H9 (cell line): ENCODE measurements at regions not wholly inside any gene's neighbourhood (a gene's known extent, or its start where the extent isn't known, plus 50 kb on each side); places are given as distances from the start of the nearest gene placed in this dataset.

Experiments used
- DNase-seq: peaks from one replicate; pipeline ENCODE4 v3.0.0-alpha.2; 2017
- H2AFZ ChIP-seq: one replicate; pipeline ENCODE4 v1.6.1; 2013; ENCODE audit warnings: mild to moderate bottlenecking, low read length, control low read depth, moderate library complexity
- H2AK5ac ChIP-seq: 2 replicates; pipeline ENCODE4 v1.6.1; 2013; ENCODE audit warnings: low read length, control low read depth, mixed read lengths; ENCODE audit not compliant: insufficient read length
- H2BK120ac ChIP-seq: one replicate; pipeline ENCODE4 v1.6.1; 2013; ENCODE audit warnings: low read depth, mild to moderate bottlenecking, low read length, control low read depth, inconsistent platforms; ENCODE audit not compliant: poor library complexity, severe bottlenecking
- H2BK12ac ChIP-seq: 2 replicates; pipeline ENCODE4 v1.6.1; 2013; ENCODE audit warnings: low read length, control low read depth, mixed read lengths, low read depth; ENCODE audit not compliant: insufficient read length
- H2BK15ac ChIP-seq: 2 replicates; pipeline ENCODE4 v1.6.1; 2013; ENCODE audit warnings: low read depth, low read length, control low read depth
- H2BK20ac ChIP-seq: one replicate; pipeline ENCODE4 v1.6.1; 2013; ENCODE audit warnings: low read depth, mild to moderate bottlenecking, low read length, control low read depth, inconsistent platforms; ENCODE audit not compliant: poor library complexity, severe bottlenecking
- H2BK5ac ChIP-seq: 2 replicates; pipeline ENCODE4 v1.6.1; 2013; ENCODE audit warnings: low read length, control low read depth, mixed read lengths; ENCODE audit not compliant: insufficient read length
- H3K14ac ChIP-seq: 2 replicates; pipeline ENCODE4 v1.6.1; 2013; ENCODE audit warnings: low read length, control low read depth; ENCODE audit not compliant: insufficient read depth
- H3K18ac ChIP-seq: 2 replicates; pipeline ENCODE4 v1.6.1; 2013; ENCODE audit warnings: low read depth, mild to moderate bottlenecking, mixed read lengths, low read length, control low read depth; ENCODE audit not compliant: insufficient read length
- H3K23ac ChIP-seq: 2 replicates; pipeline ENCODE4 v1.6.1; 2013; ENCODE audit warnings: low read length, control low read depth, mixed read lengths, low read depth; ENCODE audit not compliant: insufficient read length
- H3K23me2 ChIP-seq: 2 replicates; pipeline ENCODE4 v1.6.1; 2013; ENCODE audit warnings: low read depth, mild to moderate bottlenecking, mixed read lengths, low read length, control low read depth; ENCODE audit not compliant: insufficient read length, poor library complexity, severe bottlenecking
- H3K27ac ChIP-seq: 2 replicates; pipeline ENCODE4 v1.5.1; 2013; ENCODE audit warnings: low read length, control low read depth, mixed read lengths, low read depth; ENCODE audit not compliant: insufficient read length
- H3K27me3 ChIP-seq: 2 replicates; pipeline ENCODE4 v1.6.1; 2013; ENCODE audit warnings: low read length, control low read depth, inconsistent platforms; ENCODE audit not compliant: insufficient read depth
- H3K4ac ChIP-seq: 2 replicates; pipeline ENCODE4 v1.6.1; 2013; ENCODE audit warnings: low read depth, mild to moderate bottlenecking, control low read depth, inconsistent platforms, low read length, moderate library complexity
- H3K4me1 ChIP-seq: 2 replicates; pipeline ENCODE4 v1.6.1; 2013; ENCODE audit warnings: low read length, control low read depth, inconsistent platforms; ENCODE audit not compliant: insufficient read depth
- H3K4me2 ChIP-seq: 2 replicates; pipeline ENCODE4 v1.6.1; 2013; ENCODE audit warnings: low read length, control low read depth, mixed read lengths; ENCODE audit not compliant: insufficient read length, insufficient read depth
- H3K56ac ChIP-seq: 2 replicates; pipeline ENCODE4 v1.6.1; 2013; ENCODE audit warnings: low read depth, mild to moderate bottlenecking, mixed read lengths, low read length, control low read depth; ENCODE audit not compliant: insufficient read length
- H3K79me1 ChIP-seq: 2 replicates; pipeline ENCODE4 v1.6.1; 2013; ENCODE audit warnings: low read depth, mild to moderate bottlenecking, moderate library complexity, low read length, control low read depth, inconsistent platforms; ENCODE audit not compliant: insufficient read depth, poor library complexity, severe bottlenecking
- H3K79me2 ChIP-seq: 2 replicates; pipeline ENCODE4 v1.6.1; 2013; ENCODE audit warnings: low read length, control low read depth, inconsistent platforms; ENCODE audit not compliant: insufficient read depth
- H3K9ac ChIP-seq: 2 replicates; pipeline ENCODE4 v1.6.1; 2013; ENCODE audit warnings: low read length, control low read depth, mixed read lengths; ENCODE audit not compliant: insufficient read length; ENCODE audit errors: extremely low read depth
- H3K9me3 ChIP-seq: one replicate; pipeline ENCODE4 v1.6.1; 2013; ENCODE audit warnings: low read depth, low read length, inconsistent platforms; ENCODE audit not compliant: control insufficient read depth
- H3T11ph ChIP-seq: one replicate; pipeline ENCODE4 v1.6.1; 2013; ENCODE audit warnings: mild to moderate bottlenecking, low read length, control low read depth, inconsistent platforms
- H4K20me1 ChIP-seq: one replicate; pipeline ENCODE4 v1.6.1; 2013; ENCODE audit not compliant: control insufficient read depth, insufficient read length, insufficient read depth
- H4K5ac ChIP-seq: 2 replicates; pipeline ENCODE4 v1.6.1; 2013; ENCODE audit warnings: low read depth, mild to moderate bottlenecking, mixed read lengths, low read length, control low read depth; ENCODE audit not compliant: insufficient read length
- H4K8ac ChIP-seq: replicated peaks from 2 replicates; pipeline ENCODE4 v1.6.1; 2013; ENCODE audit warnings: low read length, control low read depth, mixed read lengths, low read depth; ENCODE audit not compliant: insufficient read length
- H4K91ac ChIP-seq: 2 replicates; pipeline ENCODE4 v1.6.1; 2013; ENCODE audit warnings: low read depth, mild to moderate bottlenecking, moderate library complexity, mixed read lengths, low read length, control low read depth; ENCODE audit not compliant: insufficient read length
- H3K27ac Mint-ChIP-seq, 3 experiments: 2 replicates in 2 of 3; 3 replicates in 1 of 3; pipeline ENCODE4 v1.8.0; 2020 to 2021; ENCODE audit warnings: mixed read lengths in 3 of 3, mild to moderate bottlenecking in 1 of 3, moderate library complexity in 1 of 3
- H3K27me3 Mint-ChIP-seq: 2 replicates; pipeline ENCODE4 v1.8.0; 2021; ENCODE audit warnings: low read depth, mild to moderate bottlenecking, moderate library complexity, mixed read lengths
- H3K36me3 Mint-ChIP-seq, 3 experiments: 2 replicates in 2 of 3; 3 replicates in 1 of 3; pipeline ENCODE4 v1.8.0; 2020 to 2021; ENCODE audit warnings: low read depth in 3 of 3, mixed read lengths in 3 of 3; ENCODE audit not compliant: insufficient read depth in 1 of 3
- H3K4me1 Mint-ChIP-seq, 2 experiments: 2 replicates each; pipeline ENCODE4 v1.8.0; 2020; ENCODE audit warnings: mixed read lengths in 2 of 2
- H3K4me3 Mint-ChIP-seq, 2 experiments: 2 replicates in 1 of 2; 3 replicates in 1 of 2; pipeline ENCODE4 v1.8.0; 2020 to 2021; ENCODE audit warnings: mild to moderate bottlenecking in 2 of 2, mixed read lengths in 2 of 2, moderate library complexity in 1 of 2
- H3K9me3 Mint-ChIP-seq, 2 experiments: 2 replicates in 1 of 2; 3 replicates in 1 of 2; pipeline ENCODE4 v1.8.0; 2020; ENCODE audit warnings: mild to moderate bottlenecking in 2 of 2, mixed read lengths in 2 of 2, moderate library complexity in 1 of 2
- WGBS: extraction: QIAGEN DNeasy Blood & Tissue Kit; methylation state at CpG from one replicate; pipeline ENCODE4 v1.1.7; 2013; ENCODE audit warnings: missing lambda C conversion rate, low lambda C conversion rate, mixed read lengths; ENCODE audit not compliant: insufficient read length; ENCODE audit errors: extremely low coverage; 5-methylcytosine and 5-hydroxymethylcytosine counted together
- TF ChIP-seq, protein P1 (sequence below): fragments of 200-600 bp; sonication (generic); conservative IDR thresholded peaks from 3 replicates; pipeline ENCODE4 v1.8.0; 2021; ENCODE audit warnings: antibody characterized with exemption, mild to moderate bottlenecking

DNA sequence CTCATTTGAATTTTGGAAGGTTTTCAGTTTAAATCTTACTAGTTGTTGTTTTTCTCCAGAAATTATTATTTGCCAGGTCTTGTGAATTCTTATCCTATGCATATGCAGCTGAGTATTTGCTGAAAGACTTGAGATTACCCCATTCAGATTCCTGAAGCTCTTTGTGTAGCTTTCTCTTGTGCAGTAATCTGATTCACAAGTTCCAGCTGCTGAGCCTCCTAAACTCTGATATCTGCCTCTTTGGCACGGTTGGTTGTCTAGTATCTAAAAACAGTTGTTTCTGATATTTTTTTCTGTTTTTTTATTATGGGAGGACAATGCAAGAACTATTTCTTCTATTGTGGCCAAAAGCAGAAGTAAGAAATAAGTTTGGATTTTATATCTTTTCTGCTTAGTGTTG, 863.9 kb upstream of the MANEA start:
- no peak overlapping the region for H2BK12ac ChIP-seq
- H4K91ac ChIP-seq, result no peak overlapping the region
- H3K14ac ChIP-seq, result no peak overlapping the region
- H3K27ac Mint-ChIP-seq, result peak overlapping the region in 1 of 3 experiments; percentile 27; a peak in 1 of 7 replicates
- no peaks in the 10 kb centered on the region for H4K20me1 ChIP-seq
- no peak overlapping the region for H3T11ph ChIP-seq
- H3K4me2 ChIP-seq, result no peak overlapping the region
- no peak overlapping the region for H3K27ac ChIP-seq
- no peaks in the 10 kb centered on the region for H3K79me1 ChIP-seq
- H3K23ac ChIP-seq, result no peak overlapping the region
- H4K8ac ChIP-seq, result no peak overlapping the region
- no peak overlapping the region for H3K4ac ChIP-seq
- no CpG with 5 or more reads among the region's 1 CpG for WGBS
- no peak overlapping the region for H3K18ac ChIP-seq
- H3K27me3 ChIP-seq, result no peaks in the 10 kb centered on the region
- H3K9me3 ChIP-seq, result no peaks in the 10 kb centered on the region
- H3K36me3 Mint-ChIP-seq, result no peaks in the 10 kb centered on the region
- H3K27me3 Mint-ChIP-seq, result no peaks in the 10 kb centered on the region
- no peak overlapping the region for H3K4me3 Mint-ChIP-seq
- no peak overlapping the region for H4K5ac ChIP-seq
- DNase-seq, result no peak
- H2BK20ac ChIP-seq, result no peak overlapping the region
- H2BK15ac ChIP-seq, result no peak overlapping the region
- no peaks in the 10 kb centered on the region for H3K23me2 ChIP-seq
- no peak overlapping the region for H2AFZ ChIP-seq
- no peak overlapping the region for H3K9ac ChIP-seq
- TF ChIP-seq, protein P1, sequence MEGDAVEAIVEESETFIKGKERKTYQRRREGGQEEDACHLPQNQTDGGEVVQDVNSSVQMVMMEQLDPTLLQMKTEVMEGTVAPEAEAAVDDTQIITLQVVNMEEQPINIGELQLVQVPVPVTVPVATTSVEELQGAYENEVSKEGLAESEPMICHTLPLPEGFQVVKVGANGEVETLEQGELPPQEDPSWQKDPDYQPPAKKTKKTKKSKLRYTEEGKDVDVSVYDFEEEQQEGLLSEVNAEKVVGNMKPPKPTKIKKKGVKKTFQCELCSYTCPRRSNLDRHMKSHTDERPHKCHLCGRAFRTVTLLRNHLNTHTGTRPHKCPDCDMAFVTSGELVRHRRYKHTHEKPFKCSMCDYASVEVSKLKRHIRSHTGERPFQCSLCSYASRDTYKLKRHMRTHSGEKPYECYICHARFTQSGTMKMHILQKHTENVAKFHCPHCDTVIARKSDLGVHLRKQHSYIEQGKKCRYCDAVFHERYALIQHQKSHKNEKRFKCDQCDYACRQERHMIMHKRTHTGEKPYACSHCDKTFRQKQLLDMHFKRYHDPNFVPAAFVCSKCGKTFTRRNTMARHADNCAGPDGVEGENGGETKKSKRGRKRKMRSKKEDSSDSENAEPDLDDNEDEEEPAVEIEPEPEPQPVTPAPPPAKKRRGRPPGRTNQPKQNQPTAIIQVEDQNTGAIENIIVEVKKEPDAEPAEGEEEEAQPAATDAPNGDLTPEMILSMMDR, result no peak
- H2BK5ac ChIP-seq, result no peak overlapping the region
- no peak overlapping the region for H3K56ac ChIP-seq
- no peak overlapping the region for H2AK5ac ChIP-seq
- H3K9me3 Mint-ChIP-seq, result no peaks in the 10 kb centered on the region
- no peaks in the 10 kb centered on the region for H3K4me1 Mint-ChIP-seq
- no peaks in the 10 kb centered on the region for H3K79me2 ChIP-seq
- no peak overlapping the region for H2BK120ac ChIP-seq
- H3K4me1 ChIP-seq, result no peaks in the 10 kb centered on the region
